Mesothelial cell of epicardium (in vitro differentiated cells): ENCODE measurements at regions not wholly inside any gene's neighbourhood (a gene's known extent, or its start where the extent isn't known, plus 50 kb on each side); places are given as distances from the start of the nearest gene placed in this dataset.

Source experiments
- DNase-seq, 2 experiments: peaks; one replicate each; pipeline ENCODE4 v3.0.0; 2021; ENCODE audit warnings: low spot score in 2 of 2; ENCODE audit not compliant: unreplicated experiment in 2 of 2
- H3K27ac Mint-ChIP-seq: 2 replicates; pipeline ENCODE4 v1.8.0; 2021; ENCODE audit warnings: mixed read lengths
- H3K27me3 Mint-ChIP-seq: 2 replicates; pipeline ENCODE4 v1.8.0; 2021; ENCODE audit warnings: low read depth, mixed read lengths
- H3K36me3 Mint-ChIP-seq: 2 replicates; pipeline ENCODE4 v1.8.0; 2021; ENCODE audit warnings: mixed read lengths
- H3K4me1 Mint-ChIP-seq: 2 replicates; pipeline ENCODE4 v1.8.0; 2021; ENCODE audit warnings: mixed read lengths
- H3K4me3 Mint-ChIP-seq: 2 replicates; pipeline ENCODE4 v1.8.0; 2021; ENCODE audit warnings: mild to moderate bottlenecking, moderate library complexity, mixed read lengths
- H3K9me3 Mint-ChIP-seq: 2 replicates; pipeline ENCODE4 v1.8.0; 2021; ENCODE audit warnings: mixed read lengths
- TF ChIP-seq, protein P1 (sequence below): fragments of 200-600 bp; sonication (generic); IDR thresholded peaks from one replicate; pipeline ENCODE4 v1.5.0; 2021; ENCODE audit warnings: antibody characterized with exemption; ENCODE audit not compliant: unreplicated experiment

DNA sequence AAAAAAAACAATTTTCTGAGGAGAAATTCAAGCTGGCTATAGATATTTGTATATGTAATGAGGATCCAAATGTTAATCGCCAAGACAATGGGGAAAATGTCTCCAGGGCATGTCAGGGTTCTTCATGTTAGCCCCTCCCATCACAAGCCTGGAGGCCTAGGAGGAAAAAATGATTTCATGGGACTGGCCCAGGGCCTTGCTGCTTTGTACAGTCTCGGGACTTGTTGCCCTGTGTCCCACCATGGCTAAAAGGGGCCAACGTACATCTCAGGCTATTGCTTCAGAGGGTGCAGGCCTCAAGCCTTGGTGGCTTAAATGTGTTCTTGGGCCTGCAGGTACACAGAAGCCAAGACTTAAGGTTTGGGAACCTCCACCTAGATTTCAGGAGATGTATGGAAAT, 62.1 kb upstream of the SLC5A12 start:
- TF ChIP-seq, protein P1, sequence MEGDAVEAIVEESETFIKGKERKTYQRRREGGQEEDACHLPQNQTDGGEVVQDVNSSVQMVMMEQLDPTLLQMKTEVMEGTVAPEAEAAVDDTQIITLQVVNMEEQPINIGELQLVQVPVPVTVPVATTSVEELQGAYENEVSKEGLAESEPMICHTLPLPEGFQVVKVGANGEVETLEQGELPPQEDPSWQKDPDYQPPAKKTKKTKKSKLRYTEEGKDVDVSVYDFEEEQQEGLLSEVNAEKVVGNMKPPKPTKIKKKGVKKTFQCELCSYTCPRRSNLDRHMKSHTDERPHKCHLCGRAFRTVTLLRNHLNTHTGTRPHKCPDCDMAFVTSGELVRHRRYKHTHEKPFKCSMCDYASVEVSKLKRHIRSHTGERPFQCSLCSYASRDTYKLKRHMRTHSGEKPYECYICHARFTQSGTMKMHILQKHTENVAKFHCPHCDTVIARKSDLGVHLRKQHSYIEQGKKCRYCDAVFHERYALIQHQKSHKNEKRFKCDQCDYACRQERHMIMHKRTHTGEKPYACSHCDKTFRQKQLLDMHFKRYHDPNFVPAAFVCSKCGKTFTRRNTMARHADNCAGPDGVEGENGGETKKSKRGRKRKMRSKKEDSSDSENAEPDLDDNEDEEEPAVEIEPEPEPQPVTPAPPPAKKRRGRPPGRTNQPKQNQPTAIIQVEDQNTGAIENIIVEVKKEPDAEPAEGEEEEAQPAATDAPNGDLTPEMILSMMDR, result no peak
- Mint-ChIP-seq H3K9me3 (peaks cover 32% of the 10 kb centered on the region), H3K27me3 (no peaks in the 10 kb centered on the region), H3K36me3 (peaks cover 5% of the 10 kb centered on the region), H3K27ac (no peak overlapping the region), H3K4me3 (no peak overlapping the region), H3K4me1 (peaks cover 3% of the 10 kb centered on the region)
- no peak for DNase-seq

DNA sequence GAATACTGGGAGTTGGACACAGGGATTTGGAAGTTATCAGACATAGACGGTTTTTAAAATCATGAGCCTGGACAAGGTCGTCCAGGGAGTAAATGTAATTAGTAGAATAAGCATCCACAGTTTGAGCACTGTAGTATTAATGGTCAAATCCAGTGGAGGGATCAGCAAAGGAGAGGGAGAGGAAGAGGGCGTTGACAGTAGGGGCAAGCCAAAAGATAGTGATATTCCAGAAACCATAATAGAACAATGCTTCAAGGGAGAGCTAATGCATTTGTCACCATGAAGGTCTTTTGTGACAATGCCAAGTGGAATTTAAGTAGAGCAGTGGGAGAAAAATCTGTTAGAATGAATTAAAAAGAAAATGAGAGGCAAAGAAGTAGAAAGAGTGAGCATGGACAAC, 68.9 kb upstream of the SLC5A12 start:
- no peak for DNase-seq
- TF ChIP-seq, protein P1, result no peak
- no peaks in the 10 kb centered on the region for H3K27me3 Mint-ChIP-seq
- no peaks in the 10 kb centered on the region for H3K36me3 Mint-ChIP-seq
- peaks cover 7% of the 10 kb centered on the region for H3K9me3 Mint-ChIP-seq
- no peak overlapping the region for H3K4me3 Mint-ChIP-seq
- no peak overlapping the region for H3K27ac Mint-ChIP-seq
- peaks cover 6% of the 10 kb centered on the region for H3K4me1 Mint-ChIP-seq

DNA sequence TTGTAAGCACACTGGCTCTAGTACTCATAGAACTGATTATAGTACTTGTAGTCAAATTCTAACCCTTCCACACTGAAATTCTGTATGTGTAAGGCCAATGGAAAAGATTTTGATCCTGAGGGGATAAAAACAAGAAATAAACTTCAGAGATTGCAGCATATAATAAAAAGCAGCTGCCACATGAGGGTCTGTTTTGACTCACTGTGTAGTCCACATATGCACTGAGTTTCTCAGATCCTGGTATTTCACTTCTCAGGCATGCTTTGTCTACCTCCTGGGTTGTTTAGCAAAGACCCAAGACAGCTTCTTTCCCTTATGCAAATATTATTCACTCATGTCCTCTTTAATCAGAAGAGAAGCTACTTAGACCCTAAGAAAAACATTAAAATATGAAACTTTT, 71.1 kb upstream of the SLC5A12 start:
- no peak for DNase-seq
- TF ChIP-seq, protein P1, result no peak
- no peaks in the 10 kb centered on the region for H3K36me3 Mint-ChIP-seq
- no peaks in the 10 kb centered on the region for H3K9me3 Mint-ChIP-seq
- no peak overlapping the region for H3K27ac Mint-ChIP-seq
- no peaks in the 10 kb centered on the region for H3K27me3 Mint-ChIP-seq
- H3K4me1 Mint-ChIP-seq, result peaks cover 6% of the 10 kb centered on the region
- no peak overlapping the region for H3K4me3 Mint-ChIP-seq

DNA sequence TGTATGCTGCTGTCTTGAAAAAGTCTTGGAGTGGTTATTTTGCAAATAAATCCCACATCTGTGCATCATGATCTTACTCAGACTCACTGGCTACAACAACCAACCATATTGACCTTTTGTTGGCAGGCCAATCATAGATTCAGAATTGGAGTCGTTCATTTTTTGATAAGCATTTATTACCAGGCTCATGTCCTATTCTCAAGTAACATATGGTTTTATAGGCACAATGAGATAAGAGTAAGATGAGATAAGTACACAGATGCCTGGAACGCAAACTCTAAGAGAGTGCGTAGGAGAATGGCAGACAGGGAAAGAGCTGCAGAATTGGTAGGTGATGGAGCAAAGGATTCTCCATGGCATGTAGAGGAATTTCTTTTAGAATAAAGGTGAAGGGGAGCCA, 71.6 kb upstream of the SLC5A12 start:
- Mint-ChIP-seq H3K9me3 (no peaks in the 10 kb centered on the region), H3K4me1 (peaks cover 6% of the 10 kb centered on the region), H3K27me3 (no peaks in the 10 kb centered on the region), H3K36me3 (no peaks in the 10 kb centered on the region), H3K4me3 (no peak overlapping the region), H3K27ac (no peak overlapping the region)
- TF ChIP-seq, protein P1, result no peak
- DNase-seq, result no peak

DNA sequence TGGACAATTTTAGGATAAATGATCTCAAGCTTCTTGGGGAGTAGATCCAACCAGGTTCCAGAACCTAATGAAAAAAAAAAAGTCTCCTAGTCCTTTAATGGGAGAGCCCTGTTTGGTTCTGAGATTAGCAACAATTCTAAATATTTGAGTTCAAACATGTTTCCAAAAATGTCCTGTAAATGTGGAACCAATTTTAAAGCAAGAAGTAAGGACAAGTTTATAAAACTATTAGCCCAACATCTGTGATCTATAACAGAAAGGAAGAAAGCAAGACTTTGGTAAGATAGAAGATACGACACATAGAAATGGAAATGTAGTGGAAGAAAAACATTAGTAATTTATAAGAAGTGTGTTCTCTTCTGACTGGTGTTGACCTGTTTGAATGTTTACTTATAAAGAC, 79.7 kb upstream of the SLC5A12 start:
- DNase-seq, result no peak
- H3K36me3 Mint-ChIP-seq, result no peaks in the 10 kb centered on the region
- no peak overlapping the region for H3K27ac Mint-ChIP-seq
- H3K9me3 Mint-ChIP-seq, result peaks cover 4% of the 10 kb centered on the region
- no peaks in the 10 kb centered on the region for H3K27me3 Mint-ChIP-seq
- peaks cover 2% of the 10 kb centered on the region for H3K4me1 Mint-ChIP-seq
- H3K4me3 Mint-ChIP-seq, result no peak overlapping the region
- TF ChIP-seq, protein P1, result no peak

DNA sequence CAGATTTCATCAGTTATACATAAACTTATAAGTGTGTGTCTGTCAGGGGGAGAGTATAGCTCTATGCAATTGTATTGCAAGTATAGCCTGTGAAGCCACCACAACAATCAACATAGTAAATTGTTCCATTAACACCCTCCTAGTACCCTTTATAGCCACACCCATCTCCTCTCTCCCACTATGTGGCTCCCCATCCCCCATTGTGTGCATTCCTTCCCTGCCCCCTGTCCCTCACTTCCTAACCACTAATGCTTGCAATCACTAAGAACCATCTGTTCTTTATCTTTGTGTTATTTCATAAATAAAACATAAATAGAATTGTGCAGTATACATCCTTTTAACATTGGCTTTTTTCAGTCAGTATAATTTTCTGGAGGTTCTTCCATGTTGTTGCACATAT, 83.1 kb upstream of the SLC5A12 start:
- no peak for DNase-seq
- Mint-ChIP-seq H3K4me1 (peaks cover 2% of the 10 kb centered on the region), H3K27me3 (no peaks in the 10 kb centered on the region), H3K27ac (no peak overlapping the region), H3K9me3 (peaks cover 13% of the 10 kb centered on the region), H3K36me3 (no peaks in the 10 kb centered on the region), H3K4me3 (no peak overlapping the region)
- TF ChIP-seq, protein P1, result no peak
